H9 (cell line): ENCODE measurements at regions not wholly inside any gene's neighbourhood (a gene's known extent, or its start where the extent isn't known, plus 50 kb on each side); places are given as distances from the start of the nearest gene placed in this dataset.

Source experiments
- DNase-seq: peaks from one replicate; pipeline ENCODE4 v3.0.0-alpha.2; 2017
- H2AFZ ChIP-seq: one replicate; pipeline ENCODE4 v1.6.1; 2013; ENCODE audit warnings: mild to moderate bottlenecking, low read length, control low read depth, moderate library complexity
- H2AK5ac ChIP-seq: 2 replicates; pipeline ENCODE4 v1.6.1; 2013; ENCODE audit warnings: low read length, control low read depth, mixed read lengths; ENCODE audit not compliant: insufficient read length
- H2BK120ac ChIP-seq: one replicate; pipeline ENCODE4 v1.6.1; 2013; ENCODE audit warnings: low read depth, mild to moderate bottlenecking, low read length, control low read depth, inconsistent platforms; ENCODE audit not compliant: poor library complexity, severe bottlenecking
- H2BK12ac ChIP-seq: 2 replicates; pipeline ENCODE4 v1.6.1; 2013; ENCODE audit warnings: low read length, control low read depth, mixed read lengths, low read depth; ENCODE audit not compliant: insufficient read length
- H2BK15ac ChIP-seq: 2 replicates; pipeline ENCODE4 v1.6.1; 2013; ENCODE audit warnings: low read depth, low read length, control low read depth
- H2BK20ac ChIP-seq: one replicate; pipeline ENCODE4 v1.6.1; 2013; ENCODE audit warnings: low read depth, mild to moderate bottlenecking, low read length, control low read depth, inconsistent platforms; ENCODE audit not compliant: poor library complexity, severe bottlenecking
- H2BK5ac ChIP-seq: 2 replicates; pipeline ENCODE4 v1.6.1; 2013; ENCODE audit warnings: low read length, control low read depth, mixed read lengths; ENCODE audit not compliant: insufficient read length
- H3K14ac ChIP-seq: 2 replicates; pipeline ENCODE4 v1.6.1; 2013; ENCODE audit warnings: low read length, control low read depth; ENCODE audit not compliant: insufficient read depth
- H3K18ac ChIP-seq: 2 replicates; pipeline ENCODE4 v1.6.1; 2013; ENCODE audit warnings: low read depth, mild to moderate bottlenecking, mixed read lengths, low read length, control low read depth; ENCODE audit not compliant: insufficient read length
- H3K23ac ChIP-seq: 2 replicates; pipeline ENCODE4 v1.6.1; 2013; ENCODE audit warnings: low read length, control low read depth, mixed read lengths, low read depth; ENCODE audit not compliant: insufficient read length
- H3K23me2 ChIP-seq: 2 replicates; pipeline ENCODE4 v1.6.1; 2013; ENCODE audit warnings: low read depth, mild to moderate bottlenecking, mixed read lengths, low read length, control low read depth; ENCODE audit not compliant: insufficient read length, poor library complexity, severe bottlenecking
- H3K27ac ChIP-seq: 2 replicates; pipeline ENCODE4 v1.5.1; 2013; ENCODE audit warnings: low read length, control low read depth, mixed read lengths, low read depth; ENCODE audit not compliant: insufficient read length
- H3K27me3 ChIP-seq: 2 replicates; pipeline ENCODE4 v1.6.1; 2013; ENCODE audit warnings: low read length, control low read depth, inconsistent platforms; ENCODE audit not compliant: insufficient read depth
- H3K4ac ChIP-seq: 2 replicates; pipeline ENCODE4 v1.6.1; 2013; ENCODE audit warnings: low read depth, mild to moderate bottlenecking, control low read depth, inconsistent platforms, low read length, moderate library complexity
- H3K4me1 ChIP-seq: 2 replicates; pipeline ENCODE4 v1.6.1; 2013; ENCODE audit warnings: low read length, control low read depth, inconsistent platforms; ENCODE audit not compliant: insufficient read depth
- H3K4me2 ChIP-seq: 2 replicates; pipeline ENCODE4 v1.6.1; 2013; ENCODE audit warnings: low read length, control low read depth, mixed read lengths; ENCODE audit not compliant: insufficient read length, insufficient read depth
- H3K56ac ChIP-seq: 2 replicates; pipeline ENCODE4 v1.6.1; 2013; ENCODE audit warnings: low read depth, mild to moderate bottlenecking, mixed read lengths, low read length, control low read depth; ENCODE audit not compliant: insufficient read length
- H3K79me1 ChIP-seq: 2 replicates; pipeline ENCODE4 v1.6.1; 2013; ENCODE audit warnings: low read depth, mild to moderate bottlenecking, moderate library complexity, low read length, control low read depth, inconsistent platforms; ENCODE audit not compliant: insufficient read depth, poor library complexity, severe bottlenecking
- H3K79me2 ChIP-seq: 2 replicates; pipeline ENCODE4 v1.6.1; 2013; ENCODE audit warnings: low read length, control low read depth, inconsistent platforms; ENCODE audit not compliant: insufficient read depth
- H3K9ac ChIP-seq: 2 replicates; pipeline ENCODE4 v1.6.1; 2013; ENCODE audit warnings: low read length, control low read depth, mixed read lengths; ENCODE audit not compliant: insufficient read length; ENCODE audit errors: extremely low read depth
- H3K9me3 ChIP-seq: one replicate; pipeline ENCODE4 v1.6.1; 2013; ENCODE audit warnings: low read depth, low read length, inconsistent platforms; ENCODE audit not compliant: control insufficient read depth
- H3T11ph ChIP-seq: one replicate; pipeline ENCODE4 v1.6.1; 2013; ENCODE audit warnings: mild to moderate bottlenecking, low read length, control low read depth, inconsistent platforms
- H4K20me1 ChIP-seq: one replicate; pipeline ENCODE4 v1.6.1; 2013; ENCODE audit not compliant: control insufficient read depth, insufficient read length, insufficient read depth
- H4K5ac ChIP-seq: 2 replicates; pipeline ENCODE4 v1.6.1; 2013; ENCODE audit warnings: low read depth, mild to moderate bottlenecking, mixed read lengths, low read length, control low read depth; ENCODE audit not compliant: insufficient read length
- H4K8ac ChIP-seq: replicated peaks from 2 replicates; pipeline ENCODE4 v1.6.1; 2013; ENCODE audit warnings: low read length, control low read depth, mixed read lengths, low read depth; ENCODE audit not compliant: insufficient read length
- H4K91ac ChIP-seq: 2 replicates; pipeline ENCODE4 v1.6.1; 2013; ENCODE audit warnings: low read depth, mild to moderate bottlenecking, moderate library complexity, mixed read lengths, low read length, control low read depth; ENCODE audit not compliant: insufficient read length
- H3K27ac Mint-ChIP-seq, 3 experiments: 2 replicates in 2 of 3; 3 replicates in 1 of 3; pipeline ENCODE4 v1.8.0; 2020 to 2021; ENCODE audit warnings: mixed read lengths in 3 of 3, mild to moderate bottlenecking in 1 of 3, moderate library complexity in 1 of 3
- H3K27me3 Mint-ChIP-seq: 2 replicates; pipeline ENCODE4 v1.8.0; 2021; ENCODE audit warnings: low read depth, mild to moderate bottlenecking, moderate library complexity, mixed read lengths
- H3K36me3 Mint-ChIP-seq, 3 experiments: 2 replicates in 2 of 3; 3 replicates in 1 of 3; pipeline ENCODE4 v1.8.0; 2020 to 2021; ENCODE audit warnings: low read depth in 3 of 3, mixed read lengths in 3 of 3; ENCODE audit not compliant: insufficient read depth in 1 of 3
- H3K4me1 Mint-ChIP-seq, 2 experiments: 2 replicates each; pipeline ENCODE4 v1.8.0; 2020; ENCODE audit warnings: mixed read lengths in 2 of 2
- H3K4me3 Mint-ChIP-seq, 2 experiments: 2 replicates in 1 of 2; 3 replicates in 1 of 2; pipeline ENCODE4 v1.8.0; 2020 to 2021; ENCODE audit warnings: mild to moderate bottlenecking in 2 of 2, mixed read lengths in 2 of 2, moderate library complexity in 1 of 2
- H3K9me3 Mint-ChIP-seq, 2 experiments: 2 replicates in 1 of 2; 3 replicates in 1 of 2; pipeline ENCODE4 v1.8.0; 2020; ENCODE audit warnings: mild to moderate bottlenecking in 2 of 2, mixed read lengths in 2 of 2, moderate library complexity in 1 of 2
- WGBS: extraction: QIAGEN DNeasy Blood & Tissue Kit; methylation state at CpG from one replicate; pipeline ENCODE4 v1.1.7; 2013; ENCODE audit warnings: missing lambda C conversion rate, low lambda C conversion rate, mixed read lengths; ENCODE audit not compliant: insufficient read length; ENCODE audit errors: extremely low coverage; 5-methylcytosine and 5-hydroxymethylcytosine counted together
- TF ChIP-seq, protein P1 (sequence below): fragments of 200-600 bp; sonication (generic); conservative IDR thresholded peaks from 3 replicates; pipeline ENCODE4 v1.8.0; 2021; ENCODE audit warnings: antibody characterized with exemption, mild to moderate bottlenecking

DNA sequence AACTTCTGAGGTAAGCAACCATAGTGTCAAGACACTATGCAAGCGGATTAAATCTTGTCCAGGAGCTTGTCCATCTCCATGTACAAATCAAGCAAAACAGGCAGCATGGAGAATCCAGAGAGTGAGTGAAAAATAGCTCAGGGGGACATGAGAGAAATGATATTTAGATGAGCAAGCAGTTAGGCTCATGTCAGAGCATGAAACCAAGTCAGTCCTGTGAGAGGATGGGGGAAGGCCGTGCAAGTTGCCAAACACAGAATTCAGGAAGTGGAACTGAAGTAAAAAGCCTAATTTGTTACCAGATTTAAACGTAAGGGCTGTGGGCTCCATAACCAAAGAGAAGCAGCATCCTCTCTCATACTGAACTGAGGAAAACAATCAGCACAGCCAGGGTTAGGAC is 995.9 kb downstream of the MCTP2 start:
- Mint-ChIP-seq H3K4me3 (no peak overlapping the region), H3K27me3 (no peaks in the 10 kb centered on the region), H3K36me3 (no peaks in the 10 kb centered on the region; a peak in 1 of 7 replicates), H3K9me3 (peaks cover 0 to 3% of the 10 kb centered on the region in 2 experiments; a peak in 2 of 5 replicates), H3K4me1 (no peaks in the 10 kb centered on the region; a peak in 2 of 4 replicates), H3K27ac (peak overlapping the region in 1 of 3 experiments; percentile 32; a peak in 2 of 7 replicates)
- Histone ChIP-seq H3K4me1 (no peaks in the 10 kb centered on the region), H3K27ac (no peak overlapping the region), H3K79me1 (no peaks in the 10 kb centered on the region), H4K91ac (no peak overlapping the region), H2BK120ac (no peak overlapping the region), H2BK20ac (no peak overlapping the region), H4K5ac (no peak overlapping the region), H2BK15ac (no peak overlapping the region), H3K23ac (no peak overlapping the region), H4K20me1 (no peaks in the 10 kb centered on the region), H3K18ac (no peak overlapping the region), H3K79me2 (no peaks in the 10 kb centered on the region), H2BK12ac (no peak overlapping the region), H3K14ac (no peak overlapping the region), H2AK5ac (no peak overlapping the region), H4K8ac (no peak overlapping the region), H3K4me2 (no peak overlapping the region), H3K23me2 (no peaks in the 10 kb centered on the region), H3K9ac (no peak overlapping the region), H3K56ac (no peak overlapping the region), H2BK5ac (no peak overlapping the region), H3K9me3 (no peaks in the 10 kb centered on the region), H3K27me3 (no peaks in the 10 kb centered on the region), H3K4ac (no peak overlapping the region), H2AFZ (no peak overlapping the region), H3T11ph (no peak overlapping the region)
- DNase-seq = no peak
- TF ChIP-seq, protein P1, sequence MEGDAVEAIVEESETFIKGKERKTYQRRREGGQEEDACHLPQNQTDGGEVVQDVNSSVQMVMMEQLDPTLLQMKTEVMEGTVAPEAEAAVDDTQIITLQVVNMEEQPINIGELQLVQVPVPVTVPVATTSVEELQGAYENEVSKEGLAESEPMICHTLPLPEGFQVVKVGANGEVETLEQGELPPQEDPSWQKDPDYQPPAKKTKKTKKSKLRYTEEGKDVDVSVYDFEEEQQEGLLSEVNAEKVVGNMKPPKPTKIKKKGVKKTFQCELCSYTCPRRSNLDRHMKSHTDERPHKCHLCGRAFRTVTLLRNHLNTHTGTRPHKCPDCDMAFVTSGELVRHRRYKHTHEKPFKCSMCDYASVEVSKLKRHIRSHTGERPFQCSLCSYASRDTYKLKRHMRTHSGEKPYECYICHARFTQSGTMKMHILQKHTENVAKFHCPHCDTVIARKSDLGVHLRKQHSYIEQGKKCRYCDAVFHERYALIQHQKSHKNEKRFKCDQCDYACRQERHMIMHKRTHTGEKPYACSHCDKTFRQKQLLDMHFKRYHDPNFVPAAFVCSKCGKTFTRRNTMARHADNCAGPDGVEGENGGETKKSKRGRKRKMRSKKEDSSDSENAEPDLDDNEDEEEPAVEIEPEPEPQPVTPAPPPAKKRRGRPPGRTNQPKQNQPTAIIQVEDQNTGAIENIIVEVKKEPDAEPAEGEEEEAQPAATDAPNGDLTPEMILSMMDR = no peak
- WGBS = no CpG with 5 or more reads among the region's 3 CpGs
